ENCODE measurements at regions not wholly inside any gene's neighbourhood (a gene's known extent, or its start where the extent isn't known, plus 50 kb on each side); places are given as distances from the start of the nearest gene placed in this dataset.

DNA sequence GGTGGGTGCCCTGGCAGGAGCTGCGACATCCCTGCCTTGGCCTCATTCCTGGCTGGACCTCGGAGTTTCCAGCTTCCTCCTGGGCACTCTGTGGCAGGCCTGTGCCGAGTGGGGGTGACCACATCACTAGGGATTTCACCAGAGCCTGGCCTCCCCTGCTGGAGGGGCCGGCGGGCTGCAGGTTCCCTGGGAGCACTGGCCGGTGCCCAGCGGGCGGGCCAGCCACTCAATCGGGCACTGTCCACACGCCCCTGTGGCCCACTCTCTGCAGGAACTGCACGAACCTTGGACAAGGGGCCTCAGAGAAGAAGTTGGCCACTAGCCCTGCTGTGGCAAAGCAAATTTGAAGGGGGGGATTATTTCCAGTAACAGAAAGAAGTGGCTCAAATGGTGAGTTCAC, 110.7 kb upstream of the APCDD1 start:
- Histone ChIP-seq H3K9me3 (ENCODE audit: control insufficient read depth, low read depth, low read length) (no peaks in the 10 kb centered on the region), H3K4me3 (ENCODE audit: control insufficient read depth in 2 of 3, extremely low read depth in 1 of 3, insufficient read depth in 2 of 3, low read depth in 1 of 3, low read length in 3 of 3) (no peak overlapping the region), H3K79me2 (ENCODE audit: control insufficient read depth, insufficient read depth, low read length) (no peaks in the 10 kb centered on the region), H3K4me1 (ENCODE audit: control insufficient read depth, extremely low read depth, insufficient read depth, low read length) (no peaks in the 10 kb centered on the region), H4K20me1 (ENCODE audit: control insufficient read depth, extremely low read depth, insufficient read depth, low read length) (no peaks in the 10 kb centered on the region), H3K9me1 (ENCODE audit: control insufficient read depth, extremely low read depth, insufficient read depth, low read length) (no peaks in the 10 kb centered on the region), H3K27ac (ENCODE audit: control insufficient read depth, insufficient read depth, low read length) (no peak overlapping the region), H3K36me3 (ENCODE audit: control insufficient read depth in 2 of 2, extremely low read depth in 1 of 2, insufficient read depth in 2 of 2, low read length in 2 of 2) (no peaks in the 10 kb centered on the region), H3K4me2 (ENCODE audit: control insufficient read depth, extremely low read depth, insufficient read depth, low read depth, low read length) (no peak overlapping the region), H3K27me3 (ENCODE audit: control insufficient read depth, extremely low read depth, insufficient read depth, low read length) (no peaks in the 10 kb centered on the region), H2AFZ (ENCODE audit: control insufficient read depth, low read length) (no peak overlapping the region), H3K9ac (ENCODE audit: control insufficient read depth, extremely low read depth, insufficient read depth, low read length) (no peak overlapping the region)
- dilution Hi-C loops (cut with MboI; ENCODE audit: extremely low pct_ligation_motif_present, low sequenced_read_pairs): no loop called here
- FAIRE-seq (no peak), DNase-seq (ENCODE audit: low read depth, low spot score) (no peak)
- TF ChIP-seq, protein P1, sequence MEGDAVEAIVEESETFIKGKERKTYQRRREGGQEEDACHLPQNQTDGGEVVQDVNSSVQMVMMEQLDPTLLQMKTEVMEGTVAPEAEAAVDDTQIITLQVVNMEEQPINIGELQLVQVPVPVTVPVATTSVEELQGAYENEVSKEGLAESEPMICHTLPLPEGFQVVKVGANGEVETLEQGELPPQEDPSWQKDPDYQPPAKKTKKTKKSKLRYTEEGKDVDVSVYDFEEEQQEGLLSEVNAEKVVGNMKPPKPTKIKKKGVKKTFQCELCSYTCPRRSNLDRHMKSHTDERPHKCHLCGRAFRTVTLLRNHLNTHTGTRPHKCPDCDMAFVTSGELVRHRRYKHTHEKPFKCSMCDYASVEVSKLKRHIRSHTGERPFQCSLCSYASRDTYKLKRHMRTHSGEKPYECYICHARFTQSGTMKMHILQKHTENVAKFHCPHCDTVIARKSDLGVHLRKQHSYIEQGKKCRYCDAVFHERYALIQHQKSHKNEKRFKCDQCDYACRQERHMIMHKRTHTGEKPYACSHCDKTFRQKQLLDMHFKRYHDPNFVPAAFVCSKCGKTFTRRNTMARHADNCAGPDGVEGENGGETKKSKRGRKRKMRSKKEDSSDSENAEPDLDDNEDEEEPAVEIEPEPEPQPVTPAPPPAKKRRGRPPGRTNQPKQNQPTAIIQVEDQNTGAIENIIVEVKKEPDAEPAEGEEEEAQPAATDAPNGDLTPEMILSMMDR (optimal IDR thresholded peaks at IDR 0.05 in 1 of 3, IDR thresholded peaks at IDR 0.05 in 1 of 3, conservative IDR thresholded peaks at IDR 0.05 in 1 of 3; ENCODE audit: extremely low read depth in 1 of 3, insufficient read depth in 2 of 3, low read length in 3 of 3): no peak
- no peak for TF ChIP-seq EZH2 (IDR thresholded peaks at IDR 0.05; ENCODE audit: low read length)

DNA sequence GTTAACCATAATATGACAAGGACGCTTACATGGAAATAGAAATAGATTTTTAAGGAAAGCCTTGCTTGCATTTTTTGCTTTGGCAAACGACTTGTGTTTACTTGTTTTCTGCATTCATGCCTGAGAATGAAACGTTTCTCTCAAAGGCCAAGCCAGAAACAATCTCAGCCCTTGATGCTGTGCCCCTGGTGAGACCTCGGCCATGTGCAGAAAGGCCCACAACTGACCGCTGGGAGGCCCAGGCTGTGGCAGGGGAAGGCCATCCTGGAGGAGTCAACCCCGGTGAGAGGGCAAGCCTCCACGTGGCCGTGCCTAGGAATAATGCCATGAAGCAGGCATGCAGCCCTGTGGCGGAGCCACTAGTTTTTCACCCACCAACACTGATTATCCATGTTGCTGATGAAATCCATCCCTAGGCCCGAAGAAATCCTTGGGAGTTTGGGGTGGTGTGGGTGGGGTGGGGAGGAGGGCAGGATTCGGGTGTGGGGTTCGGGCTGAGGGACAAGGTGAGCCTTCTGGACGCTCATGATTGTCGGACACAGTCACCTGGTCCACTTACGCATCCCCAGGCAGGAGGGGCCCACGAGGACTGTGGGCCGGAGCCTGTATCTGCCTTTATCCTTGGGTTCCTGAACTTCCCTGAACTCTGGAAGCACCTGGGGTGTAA, 107.6 kb upstream of the APCDD1 start:
- Histone ChIP-seq H3K4me3 (ENCODE audit: control insufficient read depth in 2 of 3, extremely low read depth in 1 of 3, insufficient read depth in 2 of 3, low read depth in 1 of 3, low read length in 3 of 3) (no peak overlapping the region), H3K27ac (ENCODE audit: control insufficient read depth, insufficient read depth, low read length) (no peak overlapping the region), H3K9me1 (ENCODE audit: control insufficient read depth, extremely low read depth, insufficient read depth, low read length) (no peaks in the 10 kb centered on the region), H2AFZ (ENCODE audit: control insufficient read depth, low read length) (no peak overlapping the region), H3K27me3 (ENCODE audit: control insufficient read depth, extremely low read depth, insufficient read depth, low read length) (no peaks in the 10 kb centered on the region), H3K9ac (ENCODE audit: control insufficient read depth, extremely low read depth, insufficient read depth, low read length) (no peak overlapping the region), H4K20me1 (ENCODE audit: control insufficient read depth, extremely low read depth, insufficient read depth, low read length) (no peaks in the 10 kb centered on the region), H3K79me2 (ENCODE audit: control insufficient read depth, insufficient read depth, low read length) (no peaks in the 10 kb centered on the region), H3K4me1 (ENCODE audit: control insufficient read depth, extremely low read depth, insufficient read depth, low read length) (no peaks in the 10 kb centered on the region), H3K36me3 (ENCODE audit: control insufficient read depth in 2 of 2, extremely low read depth in 1 of 2, insufficient read depth in 2 of 2, low read length in 2 of 2) (no peaks in the 10 kb centered on the region), H3K4me2 (ENCODE audit: control insufficient read depth, extremely low read depth, insufficient read depth, low read depth, low read length) (no peak overlapping the region), H3K9me3 (ENCODE audit: control insufficient read depth, low read depth, low read length) (no peaks in the 10 kb centered on the region)
- no peak for TF ChIP-seq EZH2 (IDR thresholded peaks at IDR 0.05; ENCODE audit: low read length)
- TF ChIP-seq, protein P1 (optimal IDR thresholded peaks at IDR 0.05 in 1 of 3, IDR thresholded peaks at IDR 0.05 in 1 of 3, conservative IDR thresholded peaks at IDR 0.05 in 1 of 3; ENCODE audit: extremely low read depth in 1 of 3, insufficient read depth in 2 of 3, low read length in 3 of 3): no peak
- FAIRE-seq (no peak), DNase-seq (ENCODE audit: low read depth, low spot score) (no peak)
- dilution Hi-C loops (cut with MboI; ENCODE audit: extremely low pct_ligation_motif_present, low sequenced_read_pairs): no loop called here

All from keratinocyte (primary cell).